Hepatic stellate cell (primary cell): ENCODE measurements at regions not wholly inside any gene's neighbourhood (a gene's known extent, or its start where the extent isn't known, plus 50 kb on each side); places are given as distances from the start of the nearest gene placed in this dataset.
A peak's percentile ranks its signal among the peaks of the same experiment; 100 is the strongest.
"Not testable (repeated sequence)": the region's sequence is repeated elsewhere in the genome, so short reads cannot be mapped to it uniquely, and the experiment has no call there.

Source experiments
- DNase-seq: peaks from one replicate; pipeline ENCODE4 v3.0.0; 2011; ENCODE audit warnings: low spot score

- no peak for DNase-seq
Observed at GRCh38 chr2:113838744-113839444, 51.0 kb upstream of the ACTR3 start.

- no peak for DNase-seq
Observed at GRCh38 chr2:113838277-113838676, 51.6 kb upstream of the ACTR3 start.

- no peak for DNase-seq
Observed at GRCh38 chr2:113834051-113834730, 55.7 kb upstream of the ACTR3 start.

GRCh38 chr2:113832795-113833290 lies 57.0 kb upstream of the ACTR3 start:
- DNase-seq: no peak

- DNase-seq: no peak
Observed at GRCh38 chr2:113831161-113831560, 58.7 kb upstream of the ACTR3 start.

- DNase-seq: no peak
Observed at GRCh38 chr2:113829761-113830160, 60.1 kb upstream of the ACTR3 start.

- DNase-seq: no peak
Observed at GRCh38 chr2:113829270-113829669, 60.6 kb upstream of the ACTR3 start.

GRCh38 chr2:113828049-113828742 lies 61.7 kb upstream of the ACTR3 start:
- DNase-seq: no peak

- no peak for DNase-seq
Observed at GRCh38 chr2:113827426-113827825, 62.5 kb upstream of the ACTR3 start.

GRCh38 chr2:113826346-113827285 lies 63.3 kb upstream of the ACTR3 start:
- no peak for DNase-seq

GRCh38 chr2:113823716-113824595 lies 65.9 kb upstream of the ACTR3 start:
- no peak for DNase-seq

GRCh38 chr2:113822087-113822815 lies 65.8 kb upstream of the SLC35F5 start:
- DNase-seq: no peak

GRCh38 chr2:113818382-113818951 lies 62.0 kb upstream of the SLC35F5 start:
- peak; percentile 89 for DNase-seq

- DNase-seq: not testable (repeated sequence)
Observed at GRCh38 chr2:113813396-113813795, 57.0 kb upstream of the SLC35F5 start.

GRCh38 chr2:113812204-113812603 lies 55.8 kb upstream of the SLC35F5 start:
- no peak for DNase-seq

- no peak for DNase-seq
Observed at GRCh38 chr2:113809076-113809736, 52.8 kb upstream of the SLC35F5 start.

- no peak for DNase-seq
Observed at GRCh38 chr2:113807721-113808120, 51.3 kb upstream of the SLC35F5 start.

- DNase-seq: no peak
Observed at GRCh38 chr2:113806217-113806913, 49.9 kb upstream of the SLC35F5 start.
